Neutrophil (primary cell): ENCODE measurements at regions not wholly inside any gene's neighbourhood (a gene's known extent, or its start where the extent isn't known, plus 50 kb on each side); places are given as distances from the start of the nearest gene placed in this dataset.

ENCODE experiments used
- H3K27ac ChIP-seq: fragments of 200-600 bp; sonication (generic); 2 replicates; pipeline ENCODE4 v1.5.1; 2016; ENCODE audit warnings: mild to moderate bottlenecking, moderate library complexity
- H3K27me3 ChIP-seq: fragments of 200-600 bp; sonication (generic); 2 replicates; pipeline ENCODE4 v1.6.0; 2016; ENCODE audit warnings: mild to moderate bottlenecking
- H3K36me3 ChIP-seq: fragments of 200-600 bp; sonication (generic); 2 replicates; pipeline ENCODE4 v1.5.1; 2017
- H3K4me1 ChIP-seq, 2 experiments: fragments of 200-600 bp in 1 of 2; sonication (generic) in 1 of 2; 1 replicate in 1 of 2; 2 replicates in 1 of 2; pipeline versions ENCODE4 v1.5.1 to v1.6.1; 2013 to 2016; ENCODE audit warnings: low read depth in 1 of 2, low read length in 1 of 2, mild to moderate bottlenecking in 1 of 2, moderate library complexity in 1 of 2; ENCODE audit not compliant: control insufficient read depth in 1 of 2, insufficient read depth in 1 of 2
- H3K4me3 ChIP-seq, 2 experiments: fragments of 200-600 bp in 1 of 2; sonication (generic) in 1 of 2; 1 replicate in 1 of 2; 2 replicates in 1 of 2; pipeline ENCODE4 v1.5.1; 2013 to 2016; ENCODE audit warnings: low read depth in 1 of 2, low read length in 1 of 2, mild to moderate bottlenecking in 1 of 2, moderate library complexity in 1 of 2
- H3K9me3 ChIP-seq: fragments of 200-600 bp; sonication (generic); 2 replicates; pipeline ENCODE4 v1.5.1; 2016
- CTCF ChIP-seq: fragments of 200-600 bp; sonication (generic); IDR thresholded peaks from 2 replicates; pipeline ENCODE4 v1.5.1; 2016; ENCODE audit warnings: antibody characterized with exemption

GRCh38 chr5:156031181-156031580 is 295.8 kb upstream of the SGCD start:
- no peak for TF ChIP-seq CTCF
- no peak overlapping the region for H3K27ac ChIP-seq
- no peaks in the 10 kb centered on the region for H3K4me1 ChIP-seq
- H3K4me3 ChIP-seq = no peak overlapping the region
- H3K27me3 ChIP-seq = no peaks in the 10 kb centered on the region
- H3K9me3 ChIP-seq = no peaks in the 10 kb centered on the region
- no peaks in the 10 kb centered on the region for H3K36me3 ChIP-seq

- H3K4me1 ChIP-seq = no peaks in the 10 kb centered on the region
- no peaks in the 10 kb centered on the region for H3K36me3 ChIP-seq
- no peak overlapping the region for H3K27ac ChIP-seq
- H3K4me3 ChIP-seq = no peak overlapping the region
- H3K27me3 ChIP-seq = no peaks in the 10 kb centered on the region
- no peak for TF ChIP-seq CTCF
- H3K9me3 ChIP-seq = no peaks in the 10 kb centered on the region
Observed at GRCh38 chr5:156036640-156037039, 290.3 kb upstream of the SGCD start.

DNA sequence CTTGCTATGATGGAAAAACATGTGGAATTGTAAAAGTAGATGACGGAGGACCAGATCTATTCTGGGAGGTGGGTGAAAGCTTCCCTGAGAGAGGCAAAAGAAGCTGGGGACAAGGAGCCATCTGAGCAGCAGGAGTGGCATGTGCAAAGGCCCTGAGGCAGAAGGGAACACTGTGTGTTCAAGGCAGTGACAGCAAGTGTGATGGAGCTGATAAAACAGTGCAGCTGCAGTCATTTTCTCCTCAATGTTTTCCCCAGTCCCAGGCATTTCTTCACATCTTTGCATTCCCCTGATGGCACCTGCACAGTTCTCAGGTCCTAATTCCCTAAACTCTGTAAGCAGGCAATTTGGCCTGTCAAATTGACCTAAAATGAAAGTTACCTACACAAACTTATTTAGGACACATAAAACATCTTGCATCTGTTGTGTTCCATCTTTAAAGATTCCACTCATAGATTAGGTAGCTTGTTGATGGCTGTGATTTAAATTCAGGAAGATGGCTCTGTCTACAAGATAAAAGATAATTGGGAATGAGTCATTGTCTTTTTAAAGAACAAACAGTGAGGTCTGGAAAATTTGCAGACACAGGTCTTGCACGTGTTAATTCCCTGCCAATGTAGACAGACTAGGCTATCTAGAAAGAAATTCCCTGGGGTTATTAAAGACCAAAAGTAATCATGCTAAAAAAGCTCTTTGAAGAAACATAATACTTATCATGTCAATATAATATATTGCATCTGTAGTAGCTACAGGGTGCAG is 289.6 kb upstream of the SGCD start:
- no peak overlapping the region for H3K4me3 ChIP-seq
- H3K9me3 ChIP-seq = no peaks in the 10 kb centered on the region
- no peaks in the 10 kb centered on the region for H3K36me3 ChIP-seq
- H3K27ac ChIP-seq = no peak overlapping the region
- no peaks in the 10 kb centered on the region for H3K4me1 ChIP-seq
- no peaks in the 10 kb centered on the region for H3K27me3 ChIP-seq
- TF ChIP-seq CTCF = no peak

DNA sequence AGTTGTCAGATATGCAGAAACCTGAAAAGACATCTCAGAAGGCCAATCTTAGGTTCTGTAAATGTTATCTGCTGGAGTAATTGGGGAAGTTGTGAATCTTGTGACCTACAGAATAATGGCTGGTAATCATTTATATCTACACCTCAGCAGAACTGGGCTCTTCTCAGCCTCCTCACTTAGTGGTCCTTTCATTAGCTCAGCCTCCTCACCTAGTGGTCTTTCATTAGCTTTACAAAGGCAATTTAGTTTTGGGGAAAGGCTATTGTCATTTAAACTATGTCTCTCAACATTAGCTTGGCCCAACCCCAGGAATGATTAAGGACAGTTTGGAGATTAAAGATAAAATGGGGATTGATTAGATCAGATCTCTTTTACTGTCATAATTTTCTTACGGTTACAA is 284.2 kb upstream of the SGCD start:
- TF ChIP-seq CTCF = no peak
- H3K27me3 ChIP-seq = no peaks in the 10 kb centered on the region

GRCh38 chr5:156043351-156043750 is 283.6 kb upstream of the SGCD start:
- Histone ChIP-seq H3K4me1 (no peaks in the 10 kb centered on the region), H3K36me3 (no peaks in the 10 kb centered on the region), H3K27ac (no peak overlapping the region), H3K27me3 (no peaks in the 10 kb centered on the region), H3K9me3 (no peaks in the 10 kb centered on the region), H3K4me3 (no peak overlapping the region)
- no peak for TF ChIP-seq CTCF

More for the DNA sequence above, 284.2 kb upstream of the SGCD start:
- no peaks in the 10 kb centered on the region for H3K4me1 ChIP-seq
- H3K27ac ChIP-seq = no peak overlapping the region
- H3K36me3 ChIP-seq = no peaks in the 10 kb centered on the region
- H3K4me3 ChIP-seq = no peak overlapping the region
- no peaks in the 10 kb centered on the region for H3K9me3 ChIP-seq
